HTR-8/SVneo (cell line): ENCODE measurements at regions not wholly inside any gene's neighbourhood (a gene's known extent, or its start where the extent isn't known, plus 50 kb on each side); places are given as distances from the start of the nearest gene placed in this dataset.

Experiments used
- DNase-seq: peaks from one replicate; pipeline ENCODE4 v3.0.0; 2011; ENCODE audit warnings: low spot score, mixed read lengths; ENCODE audit not compliant: insufficient read length
- FAIRE-seq: peaks from 2 replicates; lab custom pipeline; 2011; peaks lifted over from hg19 to GRCh38; lab: Jason Lieb, UNC

DNA sequence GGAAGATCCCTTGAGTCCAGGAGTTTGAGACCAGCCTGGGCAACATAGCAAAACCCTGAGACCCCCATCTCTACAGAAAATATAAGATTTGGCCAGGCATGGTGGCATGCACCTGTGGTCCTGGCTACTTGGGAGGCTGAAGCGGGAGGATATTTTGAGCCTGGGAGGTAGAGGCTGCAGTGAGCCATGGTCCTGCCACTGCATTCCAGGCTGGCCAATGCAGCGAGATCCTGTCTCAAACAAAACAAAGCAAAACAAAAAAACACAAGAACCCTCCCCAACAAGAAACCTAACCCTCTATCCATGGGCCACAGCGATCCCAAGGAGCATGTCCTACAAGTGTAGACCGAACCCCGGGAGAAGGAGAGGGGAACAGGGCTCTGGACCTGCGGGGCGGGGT is 133.3 kb downstream of the MGAT5B start:
- DNase-seq: no peak
- FAIRE-seq: no peak

DNA sequence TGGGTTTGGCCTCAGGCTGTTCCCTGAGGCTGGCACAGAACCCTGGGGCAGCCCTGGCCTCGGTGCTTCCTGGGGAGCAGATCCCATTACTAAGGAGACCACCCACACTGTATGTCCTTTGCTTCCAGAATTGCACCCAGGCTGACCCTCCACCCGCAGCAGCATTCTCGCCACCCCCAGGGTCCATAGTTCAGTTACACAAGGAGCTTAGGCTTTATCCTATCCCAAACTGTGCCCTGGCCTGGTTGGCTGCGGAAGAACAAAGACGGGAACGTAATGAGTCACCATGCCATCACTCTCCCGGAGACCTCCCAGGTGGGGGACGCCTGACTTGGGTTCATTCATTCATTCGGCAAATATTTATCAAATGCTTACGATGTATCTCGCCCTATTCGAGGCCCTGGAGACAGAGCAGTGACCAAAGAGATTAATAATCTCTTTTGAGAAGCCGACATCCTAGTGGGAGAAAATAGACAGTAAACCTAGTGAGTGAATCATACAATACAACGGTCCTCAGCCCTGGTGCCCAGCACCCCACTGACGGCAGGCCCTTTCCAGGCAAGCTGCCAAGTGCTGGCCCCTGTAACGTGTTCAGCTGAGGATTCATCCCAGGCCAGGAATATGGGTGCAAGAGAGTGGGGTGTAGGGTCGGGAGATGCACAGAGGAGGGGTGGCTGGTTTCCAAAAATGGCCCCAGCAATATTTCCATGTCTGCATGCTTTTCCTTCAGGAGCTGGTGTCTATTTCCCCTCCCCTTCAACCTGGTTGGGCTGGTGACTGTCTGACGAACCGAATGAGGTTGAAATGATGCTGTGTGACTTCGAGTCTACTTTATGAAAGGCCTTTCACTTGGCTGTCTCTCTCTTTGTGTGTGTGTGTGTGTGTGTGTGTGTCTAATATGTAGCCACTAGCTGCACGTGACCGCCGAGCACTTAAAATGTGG is 134.2 kb downstream of the MGAT5B start:
- peak; percentile 93 for FAIRE-seq
- DNase-seq: peak; percentile 95

DNA sequence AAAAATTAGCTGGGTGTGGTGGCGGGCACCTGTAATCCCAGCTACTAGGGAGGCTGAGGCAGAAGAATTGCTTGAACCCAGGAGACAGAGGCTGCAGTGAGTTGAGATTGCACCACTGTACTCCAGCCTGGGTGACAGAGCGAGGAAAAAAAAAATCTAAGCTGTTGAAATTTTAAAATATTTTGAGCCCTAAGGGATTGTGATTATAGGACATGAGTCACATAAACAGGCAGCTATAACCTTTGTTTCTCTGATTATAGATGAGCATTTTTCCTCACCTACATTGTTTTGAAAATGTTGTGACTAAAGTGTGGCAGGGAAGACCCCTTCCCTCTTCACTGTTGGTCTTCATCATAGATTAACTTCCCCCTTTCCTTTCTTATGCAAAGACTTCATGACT is 135.5 kb downstream of the MGAT5B start:
- FAIRE-seq: no peak

DNA sequence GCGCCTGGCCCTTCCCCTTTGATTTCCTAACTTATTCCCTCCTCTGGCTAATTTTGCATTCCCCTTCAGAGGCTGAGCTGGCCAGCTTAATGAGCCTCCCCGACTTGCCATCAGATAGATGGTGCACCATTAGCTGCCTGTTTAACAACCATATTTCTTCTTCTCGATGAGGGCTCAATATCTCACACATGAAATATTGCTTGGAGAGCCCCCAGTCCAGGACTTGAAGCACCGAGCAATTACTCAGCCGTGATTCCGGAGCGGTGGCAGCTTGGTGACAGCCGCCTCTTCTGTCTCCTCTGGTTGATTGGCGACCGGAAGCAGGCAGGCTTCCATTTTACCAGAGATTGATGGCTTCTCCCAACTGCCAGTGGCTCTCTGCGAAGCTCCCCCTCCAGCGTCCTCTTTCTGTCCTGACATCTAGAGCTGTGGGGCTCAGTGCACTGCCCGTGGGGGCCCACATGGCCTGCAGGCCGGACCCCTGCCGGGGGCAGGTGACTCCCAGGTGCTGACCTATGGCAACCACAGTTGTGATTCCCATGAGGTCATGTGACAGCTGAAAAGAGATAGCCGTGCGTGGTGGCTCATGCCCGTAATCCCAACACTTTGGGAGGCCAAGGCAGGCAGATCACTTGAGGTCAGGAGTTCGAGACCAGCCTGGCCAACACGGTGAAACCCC is 133.7 kb upstream of the SEC14L1 start:
- FAIRE-seq (no peak), DNase-seq (no peak)

More for the DNA sequence above, 135.5 kb downstream of the MGAT5B start:
- DNase-seq: no peak

DNA sequence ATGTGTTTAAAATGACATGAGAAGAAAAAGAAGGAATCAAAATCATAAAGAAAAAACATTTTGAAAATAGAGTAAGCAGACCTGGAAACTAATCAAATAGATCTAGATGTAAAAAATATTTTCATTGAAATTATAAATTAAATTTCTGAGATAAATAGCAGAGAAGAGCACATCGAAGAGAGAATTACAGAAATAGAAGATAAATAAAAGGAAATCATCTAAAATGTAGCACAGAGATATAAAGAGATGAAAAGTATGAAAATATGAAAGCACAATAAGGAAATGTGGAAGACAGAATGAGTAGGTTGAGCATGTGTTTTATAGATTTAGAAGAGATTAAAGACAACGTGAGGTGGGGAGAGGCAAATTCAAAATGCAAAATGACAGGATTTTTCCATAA is 130.9 kb upstream of the SEC14L1 start:
- DNase-seq: no peak
- no peak for FAIRE-seq

DNA sequence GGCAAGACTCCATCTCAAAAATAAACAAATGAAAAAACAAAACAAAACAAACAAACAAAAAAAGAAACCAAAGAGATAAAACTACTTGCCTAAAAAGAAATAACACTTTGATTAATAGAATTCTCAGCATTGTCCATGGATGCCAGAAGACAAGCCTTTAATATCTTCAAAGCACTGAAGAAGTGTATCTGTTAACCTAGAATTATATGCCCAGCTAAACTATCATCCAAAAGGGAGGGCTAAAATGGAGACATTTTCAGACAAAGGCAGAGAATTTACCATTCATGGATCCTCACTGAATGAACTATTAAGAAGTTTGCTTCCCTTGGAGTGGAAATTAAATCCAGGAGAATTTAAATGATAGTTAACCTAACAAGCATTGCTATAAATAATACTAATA is 130.1 kb upstream of the SEC14L1 start:
- FAIRE-seq: no peak
- DNase-seq: no peak

DNA sequence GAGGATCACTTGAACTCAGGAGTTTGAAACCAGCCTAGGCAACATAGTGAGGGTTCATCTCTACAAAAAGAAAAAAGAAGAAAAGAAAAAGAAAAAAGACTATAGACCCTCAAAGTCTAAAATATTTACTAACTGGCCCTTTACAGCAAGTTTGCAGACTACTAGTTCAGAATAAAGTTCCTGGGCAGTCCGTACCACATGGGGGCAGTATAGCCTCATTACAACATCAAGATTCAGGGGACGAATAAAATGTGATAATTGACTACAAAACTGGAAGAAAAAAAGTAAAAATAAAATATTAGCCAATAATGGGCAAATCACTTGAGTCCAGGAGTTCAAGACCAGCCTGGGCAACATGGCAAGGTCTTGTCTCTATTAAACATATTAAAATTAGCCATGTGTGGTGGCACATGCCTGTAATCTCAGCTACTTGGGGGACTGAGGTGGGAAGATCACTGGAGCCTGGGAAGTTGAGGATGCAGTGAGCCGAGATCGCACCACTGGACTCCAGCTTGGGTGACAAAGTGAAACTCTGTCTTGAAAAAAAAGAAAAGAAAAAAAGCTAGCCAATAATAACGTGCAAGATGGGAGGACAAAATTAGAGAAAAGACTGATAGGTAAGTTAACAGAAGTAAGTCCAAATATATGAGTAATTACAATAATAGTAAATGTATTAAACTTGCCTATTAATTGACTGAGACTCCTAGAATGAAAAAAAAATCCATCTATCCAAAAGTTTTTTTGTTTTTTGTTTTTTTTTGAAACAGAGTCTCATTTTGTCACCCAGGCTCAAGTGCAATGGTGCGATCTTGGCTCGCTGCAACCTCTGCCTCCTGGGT is 129.4 kb upstream of the SEC14L1 start:
- FAIRE-seq: no peak
- DNase-seq: peak; percentile 50

DNA sequence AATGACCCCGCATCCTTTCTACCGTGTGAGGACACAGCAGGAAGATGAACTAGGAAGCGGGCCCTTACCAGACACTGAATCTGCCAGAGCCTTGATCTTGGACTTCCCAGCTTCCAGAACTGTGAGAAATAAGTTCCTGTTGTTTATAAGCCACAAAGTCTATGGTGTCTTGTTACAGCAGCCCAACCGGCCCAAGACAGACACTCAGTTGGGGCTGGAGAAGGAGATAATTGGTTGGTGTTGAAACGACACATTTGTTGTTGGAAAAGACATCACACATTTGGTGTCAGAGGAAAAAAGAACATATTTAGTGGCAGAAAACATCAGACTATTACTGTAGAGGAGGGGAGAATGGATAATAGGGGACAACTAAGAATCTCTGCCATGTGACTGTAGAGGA is 122.3 kb upstream of the SEC14L1 start:
- no peak for FAIRE-seq

DNA sequence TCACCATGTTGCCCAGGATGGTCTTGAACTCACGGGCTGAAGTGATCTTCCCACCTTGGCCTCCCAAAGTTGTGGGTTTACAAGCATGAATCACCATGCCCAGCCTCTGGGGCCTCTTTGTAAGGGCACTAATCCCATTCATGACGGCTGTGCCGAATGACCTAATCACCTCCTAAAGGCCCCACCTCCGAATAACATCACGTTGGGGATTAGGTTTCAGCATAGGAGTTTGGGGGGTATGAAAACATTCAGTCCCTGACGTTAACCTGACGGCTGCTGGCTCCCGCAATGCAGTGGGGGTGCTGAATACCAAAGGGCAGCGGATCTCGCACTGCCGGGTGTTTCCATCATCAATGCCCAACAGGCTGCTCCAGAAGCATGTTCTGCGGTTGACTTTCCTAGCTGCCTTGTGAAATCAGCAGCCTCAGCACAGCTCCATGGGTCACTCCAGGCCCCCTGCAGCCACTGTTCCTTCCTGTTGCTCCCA is 120.8 kb upstream of the SEC14L1 start:
- DNase-seq: peak; percentile 53
- FAIRE-seq: peak; percentile 92

More for the DNA sequence above, 122.3 kb upstream of the SEC14L1 start:
- no peak for DNase-seq

DNA sequence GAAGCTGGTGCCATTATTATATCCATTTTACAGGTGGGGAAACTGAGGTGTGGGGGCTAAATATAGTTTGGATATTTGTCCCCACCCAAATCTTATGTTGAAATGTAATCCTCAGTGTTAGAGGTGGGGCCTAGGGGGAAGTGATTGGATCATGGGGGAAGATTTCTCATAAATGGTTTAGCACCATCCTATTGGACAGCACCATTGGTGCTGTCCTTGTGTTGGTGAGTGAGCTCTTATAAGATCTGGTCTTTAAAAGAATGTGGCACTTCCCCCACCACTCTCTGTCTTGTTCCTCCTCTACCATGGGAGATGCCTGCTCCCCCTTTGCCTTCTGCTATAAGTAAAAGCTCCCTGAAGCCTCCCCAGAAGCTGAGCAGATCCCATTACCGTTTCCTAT is 119.8 kb upstream of the SEC14L1 start:
- FAIRE-seq (no peak), DNase-seq (no peak)

DNA sequence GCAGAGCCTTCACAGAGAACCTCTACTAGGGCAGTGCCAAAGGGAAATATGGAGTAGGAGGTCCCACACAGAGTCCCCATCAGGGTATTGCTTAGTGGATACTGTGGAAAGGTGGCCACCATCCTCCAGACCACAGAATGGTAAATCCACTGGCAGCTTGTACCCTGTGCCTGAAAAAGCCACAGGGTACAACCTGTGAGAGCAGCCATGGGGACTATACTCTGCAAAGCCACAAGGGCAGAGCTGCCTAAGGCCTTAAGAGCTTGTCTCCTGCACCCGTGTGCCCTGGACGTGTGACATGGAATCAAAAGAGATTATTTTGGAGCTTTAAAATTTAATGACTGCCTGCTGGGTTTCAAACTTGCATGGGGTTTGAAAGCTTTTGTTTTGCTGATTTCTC is 118.0 kb upstream of the SEC14L1 start:
- no peak for FAIRE-seq
- DNase-seq: no peak

DNA sequence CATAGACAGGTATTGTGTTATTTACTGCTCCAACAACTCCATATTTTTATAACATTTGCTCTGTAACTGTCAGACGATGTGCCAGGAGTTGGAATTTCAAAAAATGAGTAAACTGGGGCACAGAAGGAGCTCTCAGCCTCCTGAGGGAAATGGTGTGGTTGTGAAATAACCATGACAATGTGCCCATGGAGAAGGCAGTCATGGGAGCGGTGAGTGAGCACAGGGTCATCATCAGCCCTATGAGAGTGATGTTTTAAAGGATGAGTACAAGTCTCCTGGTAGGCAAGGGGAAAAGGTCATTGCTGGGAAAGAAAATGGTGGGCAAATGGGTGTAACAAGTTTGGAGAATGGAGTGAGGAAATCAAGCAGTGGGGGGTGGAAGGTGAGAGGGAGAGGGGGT is 115.0 kb upstream of the SEC14L1 start:
- peak; percentile 54 for FAIRE-seq
- DNase-seq: no peak

DNA sequence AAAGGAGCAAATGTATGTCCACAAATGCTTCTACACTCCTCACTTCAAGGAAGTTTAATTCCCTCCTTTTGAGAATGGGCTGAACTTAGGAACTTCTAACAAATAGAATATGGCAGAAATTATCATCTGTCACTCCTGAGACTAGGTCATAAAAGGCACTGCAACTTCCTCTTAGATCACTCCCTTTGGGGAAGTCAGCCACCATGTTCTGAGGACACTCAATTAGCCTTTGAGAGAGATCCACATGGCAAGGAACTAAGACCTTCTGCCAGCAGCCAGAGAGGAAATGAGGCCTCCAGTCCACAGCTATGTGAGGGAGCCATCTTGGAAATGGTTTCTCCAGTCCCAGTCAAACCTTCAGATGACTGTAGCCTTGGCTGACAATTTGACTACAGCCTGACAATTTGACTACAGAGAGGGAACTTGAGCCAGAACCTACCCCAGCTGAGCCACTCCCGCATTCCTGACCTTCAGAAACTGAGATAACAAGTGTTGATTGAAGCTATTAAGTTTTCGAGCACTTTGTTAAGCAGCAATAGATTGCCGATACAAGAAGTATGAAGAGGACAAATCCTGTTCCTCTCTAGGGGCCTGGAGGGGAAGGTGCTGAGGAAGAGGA is 113.4 kb upstream of the SEC14L1 start:
- FAIRE-seq (no peak), DNase-seq (no peak)

DNA sequence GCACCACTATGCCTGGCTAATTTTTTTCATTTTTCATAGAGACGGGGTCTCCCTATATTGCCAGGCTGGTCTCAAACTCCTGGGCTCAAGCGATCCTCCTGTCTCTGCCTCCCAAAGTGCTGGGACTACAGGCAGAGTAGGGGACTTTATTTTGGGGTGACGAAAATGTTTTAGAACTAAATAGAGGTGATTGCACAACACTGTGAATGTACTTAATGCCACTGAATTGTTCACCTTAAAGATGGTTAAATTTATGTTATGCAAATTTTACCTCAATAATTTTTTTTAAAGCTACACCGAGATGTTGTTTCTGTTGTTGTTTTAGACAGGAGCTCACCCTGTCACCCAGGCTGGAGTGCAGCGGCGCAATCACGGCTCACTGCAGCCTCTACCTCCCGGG is 111.9 kb upstream of the SEC14L1 start:
- no peak for FAIRE-seq

DNA sequence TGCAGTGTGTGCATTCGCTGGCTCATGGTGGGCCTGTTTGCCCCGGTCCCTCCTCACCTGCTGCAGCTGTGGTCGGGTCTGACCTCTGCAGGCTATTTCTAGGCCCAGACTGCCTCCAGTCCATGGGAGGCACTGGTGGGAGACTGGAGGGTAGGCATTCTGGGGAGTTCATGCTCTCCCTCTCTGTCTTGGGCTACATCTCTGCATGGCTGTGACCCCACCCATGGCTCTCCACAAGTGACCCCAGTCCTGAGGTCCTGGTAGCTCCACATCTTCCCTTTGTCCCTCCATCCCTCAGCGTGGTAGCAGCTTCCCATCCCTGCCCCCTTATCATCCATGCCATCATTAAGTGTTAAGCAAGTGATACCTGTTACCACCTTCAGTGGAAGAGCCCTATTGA is 107.8 kb upstream of the SEC14L1 start:
- DNase-seq (no peak), FAIRE-seq (peak; percentile 31)

More for the DNA sequence above, 111.9 kb upstream of the SEC14L1 start:
- DNase-seq: no peak

DNA sequence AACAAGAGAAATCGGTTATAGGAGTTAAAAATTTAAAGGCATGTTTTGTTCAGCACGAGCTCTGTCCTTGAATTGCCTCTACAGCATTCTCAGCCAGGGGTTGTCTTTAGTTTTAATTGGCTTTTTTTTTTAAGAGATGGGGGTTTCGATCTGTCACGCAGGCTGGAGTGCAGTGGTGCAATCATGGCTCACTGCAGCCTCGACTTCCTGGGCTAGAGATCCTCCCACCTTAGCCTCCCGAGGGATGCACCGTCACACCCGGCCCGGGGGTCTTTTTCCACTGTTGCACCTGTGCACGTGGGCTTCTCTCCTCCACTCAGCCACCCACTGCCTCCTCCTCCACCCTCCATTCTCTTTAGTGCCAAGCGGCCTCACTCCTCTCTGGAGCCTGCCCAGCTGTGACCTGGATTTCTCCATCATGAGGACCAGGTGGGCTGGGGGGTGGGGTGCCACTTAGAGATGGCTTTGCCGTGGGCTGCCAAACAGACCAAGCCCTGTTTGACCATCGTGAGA is 106.8 kb upstream of the SEC14L1 start:
- FAIRE-seq (no peak), DNase-seq (no peak)

DNA sequence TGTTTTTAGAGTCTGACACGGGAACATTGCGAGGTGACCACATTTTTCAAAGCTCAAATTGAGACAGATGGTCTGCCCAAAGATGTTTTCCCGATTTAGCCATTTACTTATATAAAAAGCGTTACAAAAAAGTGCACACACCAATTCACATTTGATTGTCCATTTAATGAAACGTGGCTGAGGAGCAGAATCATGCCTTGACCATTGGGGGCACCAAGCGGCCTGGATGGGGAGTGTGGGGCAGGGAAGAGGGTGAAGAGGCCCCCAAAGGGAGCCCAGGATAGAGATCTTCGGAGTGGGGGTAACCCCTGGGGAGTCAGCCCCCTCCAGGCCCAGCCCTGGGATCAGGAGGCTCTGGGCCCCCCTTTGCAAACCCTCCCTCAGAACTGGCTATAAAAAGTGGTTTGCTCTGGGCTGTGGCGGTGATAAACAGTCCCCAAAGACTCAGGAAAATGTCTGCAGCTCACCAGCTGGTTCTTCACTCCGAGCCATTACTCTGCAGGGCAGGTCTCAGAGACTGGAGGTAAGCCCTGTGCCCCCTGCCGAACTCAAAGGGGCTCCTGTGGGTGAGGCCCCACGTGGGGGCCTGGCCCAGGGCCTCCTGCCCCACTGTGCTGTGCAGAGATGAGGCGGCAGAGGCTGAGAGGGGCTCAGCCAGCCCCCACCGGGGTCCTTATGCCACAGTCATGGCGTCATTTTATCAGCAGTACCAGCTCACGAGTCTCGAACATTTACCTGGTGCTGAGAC is 105.9 kb upstream of the SEC14L1 start:
- FAIRE-seq (no peak), DNase-seq (no peak)

DNA sequence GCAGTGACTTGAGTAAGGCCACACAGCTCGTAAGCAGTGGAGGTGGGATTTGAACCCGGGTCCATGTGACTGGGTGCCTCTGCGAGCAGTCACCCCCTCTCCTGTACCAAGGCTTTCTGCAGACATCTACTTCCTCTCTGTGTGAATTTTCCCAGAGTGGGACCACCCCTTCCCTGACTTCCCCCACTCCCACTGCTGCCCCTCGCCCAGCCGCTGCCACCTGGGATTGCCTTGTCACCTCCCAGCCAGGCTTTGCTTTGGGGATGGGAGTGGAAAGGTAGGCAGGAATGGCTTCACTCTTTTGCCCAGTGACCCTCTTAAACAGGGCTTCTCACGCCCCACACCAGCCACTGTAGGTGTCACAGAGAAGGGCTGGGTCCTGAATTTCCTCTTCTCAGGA is 105.2 kb upstream of the SEC14L1 start:
- DNase-seq: no peak
- FAIRE-seq: peak; percentile 20
